GM21825 (cell line): ENCODE measurements at regions not wholly inside any gene's neighbourhood (a gene's known extent, or its start where the extent isn't known, plus 50 kb on each side); places are given as distances from the start of the nearest gene placed in this dataset.

Experiments used
- ATAC-seq: cut with Tn5 transposase; IDR thresholded peaks from one replicate; pipeline ENCODE4 v1.9.1; 2021; ENCODE audit warnings: mild to moderate bottlenecking, moderate library complexity; ENCODE audit not compliant: unreplicated experiment

- ATAC-seq = no peak
These were observed 147.4 kb upstream of the POU2AF2 start for GRCh38 chr11:111098091-111098490.

- no peak for ATAC-seq
These were observed 148.3 kb upstream of the POU2AF2 start for GRCh38 chr11:111097191-111097590.

- ATAC-seq = no peak
These were observed 150.2 kb upstream of the POU2AF2 start for GRCh38 chr11:111095327-111095726.

- ATAC-seq = no peak
These were observed 152.5 kb upstream of the POU2AF2 start for GRCh38 chr11:111093061-111093460.

GRCh38 chr11:111091321-111091938 is 154.1 kb upstream of the POU2AF2 start:
- no peak for ATAC-seq

- ATAC-seq = no peak
These were observed 155.8 kb upstream of the POU2AF2 start for GRCh38 chr11:111089759-111090158.

- ATAC-seq = no peak
These were observed 156.6 kb upstream of the POU2AF2 start for GRCh38 chr11:111088847-111089355.

GRCh38 chr11:111086058-111086457 is 159.5 kb upstream of the POU2AF2 start:
- ATAC-seq = no peak

GRCh38 chr11:111082664-111083063 is 162.9 kb upstream of the POU2AF2 start:
- ATAC-seq = no peak

GRCh38 chr11:111081021-111081511 is 164.5 kb upstream of the POU2AF2 start:
- ATAC-seq = no peak

GRCh38 chr11:111077530-111078322 is 167.8 kb upstream of the POU2AF2 start:
- no peak for ATAC-seq

- ATAC-seq = no peak
These were observed 176.5 kb upstream of the POU2AF2 start for GRCh38 chr11:111069066-111069465.

GRCh38 chr11:111067994-111068393 is 177.5 kb upstream of the POU2AF2 start:
- no peak for ATAC-seq

GRCh38 chr11:111066846-111067245 is 178.7 kb upstream of the POU2AF2 start:
- no peak for ATAC-seq

GRCh38 chr11:111063726-111064517 is 181.6 kb upstream of the POU2AF2 start:
- no peak for ATAC-seq

- no peak for ATAC-seq
These were observed 183.1 kb upstream of the POU2AF2 start for GRCh38 chr11:111062420-111062819.

GRCh38 chr11:111059726-111060125 is 185.8 kb upstream of the POU2AF2 start:
- no peak for ATAC-seq

- ATAC-seq = no peak
These were observed 196.4 kb upstream of the POU2AF2 start for GRCh38 chr11:111049131-111049530.

- ATAC-seq = no peak
These were observed 198.2 kb upstream of the POU2AF2 start for GRCh38 chr11:111047374-111047773.

GRCh38 chr11:111046291-111046690 is 199.2 kb upstream of the POU2AF2 start:
- ATAC-seq = no peak

- ATAC-seq = no peak
These were observed 199.7 kb upstream of the POU2AF2 start for GRCh38 chr11:111045874-111046273.
